Nephron progenitor cell (in vitro differentiated cells): ENCODE measurements at regions not wholly inside any gene's neighbourhood (a gene's known extent, or its start where the extent isn't known, plus 50 kb on each side); places are given as distances from the start of the nearest gene placed in this dataset.
"Not testable (repeated sequence)": the region's sequence is repeated elsewhere in the genome, so short reads cannot be mapped to it uniquely, and the experiment has no call there.

Experiments
- DNase-seq: peaks from one replicate; pipeline ENCODE4 v3.0.0; 2021
- H3K27ac Mint-ChIP-seq: 2 replicates; pipeline ENCODE4 v1.8.0; 2021; ENCODE audit warnings: mild to moderate bottlenecking, moderate library complexity, mixed read lengths
- H3K27me3 Mint-ChIP-seq: 2 replicates; pipeline ENCODE4 v1.8.0; 2021; ENCODE audit warnings: mild to moderate bottlenecking, low read depth, mixed read lengths; ENCODE audit not compliant: poor library complexity
- H3K36me3 Mint-ChIP-seq: 2 replicates; pipeline ENCODE4 v1.8.0; 2021; ENCODE audit warnings: low read depth, mixed read lengths
- H3K4me1 Mint-ChIP-seq: 2 replicates; pipeline ENCODE4 v1.8.0; 2021; ENCODE audit warnings: mixed read lengths
- H3K4me3 Mint-ChIP-seq: 2 replicates; pipeline ENCODE4 v1.8.0; 2021; ENCODE audit warnings: mild to moderate bottlenecking, moderate library complexity, mixed read lengths
- H3K9me3 Mint-ChIP-seq: 2 replicates; pipeline ENCODE4 v1.8.0; 2021; ENCODE audit warnings: mild to moderate bottlenecking, moderate library complexity, mixed read lengths
- TF ChIP-seq, protein P1 (sequence below): fragments of 200-600 bp; sonication (generic); IDR thresholded peaks from 2 replicates; pipeline ENCODE4 v1.5.0; 2021; ENCODE audit warnings: antibody characterized with exemption

- Mint-ChIP-seq H3K27me3 (peaks cover 5% of the 10 kb centered on the region), H3K4me1 (no peaks in the 10 kb centered on the region), H3K27ac (no peak overlapping the region), H3K36me3 (no peaks in the 10 kb centered on the region), H3K4me3 (no peak overlapping the region), H3K9me3 (peaks cover 28% of the 10 kb centered on the region)
- no peak for DNase-seq
- TF ChIP-seq, protein P1, sequence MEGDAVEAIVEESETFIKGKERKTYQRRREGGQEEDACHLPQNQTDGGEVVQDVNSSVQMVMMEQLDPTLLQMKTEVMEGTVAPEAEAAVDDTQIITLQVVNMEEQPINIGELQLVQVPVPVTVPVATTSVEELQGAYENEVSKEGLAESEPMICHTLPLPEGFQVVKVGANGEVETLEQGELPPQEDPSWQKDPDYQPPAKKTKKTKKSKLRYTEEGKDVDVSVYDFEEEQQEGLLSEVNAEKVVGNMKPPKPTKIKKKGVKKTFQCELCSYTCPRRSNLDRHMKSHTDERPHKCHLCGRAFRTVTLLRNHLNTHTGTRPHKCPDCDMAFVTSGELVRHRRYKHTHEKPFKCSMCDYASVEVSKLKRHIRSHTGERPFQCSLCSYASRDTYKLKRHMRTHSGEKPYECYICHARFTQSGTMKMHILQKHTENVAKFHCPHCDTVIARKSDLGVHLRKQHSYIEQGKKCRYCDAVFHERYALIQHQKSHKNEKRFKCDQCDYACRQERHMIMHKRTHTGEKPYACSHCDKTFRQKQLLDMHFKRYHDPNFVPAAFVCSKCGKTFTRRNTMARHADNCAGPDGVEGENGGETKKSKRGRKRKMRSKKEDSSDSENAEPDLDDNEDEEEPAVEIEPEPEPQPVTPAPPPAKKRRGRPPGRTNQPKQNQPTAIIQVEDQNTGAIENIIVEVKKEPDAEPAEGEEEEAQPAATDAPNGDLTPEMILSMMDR, result no peak
These were observed 84.0 kb upstream of the RPH3AL start for GRCh38 chr17:436571-436970.

DNA sequence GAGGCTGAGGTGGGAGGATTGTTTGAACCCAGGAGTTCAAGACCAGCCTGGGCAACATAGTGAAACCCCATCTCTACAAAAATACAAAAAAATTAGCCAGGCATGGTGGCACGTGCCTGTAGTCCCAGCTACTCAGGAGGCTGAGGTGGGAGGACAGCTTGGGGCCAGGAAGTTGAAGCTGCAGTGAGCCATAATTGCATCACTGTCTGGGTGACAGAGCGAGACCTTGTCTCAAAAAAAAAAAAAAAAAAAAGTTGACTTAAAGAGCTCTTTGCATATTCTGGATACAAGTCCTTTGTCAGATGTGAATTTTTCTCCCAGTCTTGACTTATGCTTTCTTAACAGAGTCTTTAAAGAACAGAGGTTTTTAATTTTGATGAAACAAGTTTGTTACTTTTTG is 79.9 kb upstream of the RPH3AL start:
- H3K27me3 Mint-ChIP-seq, H3K27ac Mint-ChIP-seq, H3K4me1 Mint-ChIP-seq, H3K36me3 Mint-ChIP-seq, DNase-seq, H3K4me3 Mint-ChIP-seq: not testable (repeated sequence)
- peaks cover 59% of the 10 kb centered on the region for H3K9me3 Mint-ChIP-seq

GRCh38 chr17:431494-431893 is 78.9 kb upstream of the RPH3AL start:
- Mint-ChIP-seq H3K4me1 (no peaks in the 10 kb centered on the region), H3K27me3 (peaks cover 9% of the 10 kb centered on the region), H3K27ac (no peak overlapping the region), H3K36me3 (no peaks in the 10 kb centered on the region), H3K9me3 (peaks cover 50% of the 10 kb centered on the region), H3K4me3 (no peak overlapping the region)
- TF ChIP-seq, protein P1, result no peak
- no peak for DNase-seq

GRCh38 chr17:429589-429988 is 77.0 kb upstream of the RPH3AL start:
- no peaks in the 10 kb centered on the region for H3K36me3 Mint-ChIP-seq

DNA sequence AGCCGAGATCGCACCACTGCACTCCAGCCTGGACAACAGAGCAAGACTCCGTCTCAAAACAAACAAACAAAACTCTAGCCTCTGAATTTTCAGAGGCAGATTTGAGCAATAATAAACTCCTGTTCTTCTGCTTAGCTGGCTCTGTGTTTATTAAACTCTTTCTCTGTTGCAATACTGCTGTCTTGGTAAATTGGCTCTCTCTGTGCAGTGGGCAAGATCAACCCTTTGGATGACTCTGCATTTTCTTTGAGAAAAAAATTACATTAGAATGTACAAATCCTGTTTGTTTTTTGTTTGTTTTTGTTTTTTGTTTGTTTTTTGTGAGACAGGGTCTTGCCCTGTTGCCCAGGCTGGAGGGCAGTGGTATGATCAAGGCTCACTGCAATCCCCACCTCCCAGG is 75.8 kb upstream of the RPH3AL start:
- peaks cover 1% of the 10 kb centered on the region for H3K4me1 Mint-ChIP-seq
- H3K9me3 Mint-ChIP-seq, result peaks cover 34% of the 10 kb centered on the region
- DNase-seq, result no peak
- TF ChIP-seq, protein P1, result no peak
- no peak overlapping the region for H3K4me3 Mint-ChIP-seq
- no peak overlapping the region for H3K27ac Mint-ChIP-seq
- H3K27me3 Mint-ChIP-seq, result peaks cover 11% of the 10 kb centered on the region
- H3K36me3 Mint-ChIP-seq, result no peaks in the 10 kb centered on the region

More at GRCh38 chr17:429589-429988, 77.0 kb upstream of the RPH3AL start:
- no peaks in the 10 kb centered on the region for H3K4me1 Mint-ChIP-seq
- H3K4me3 Mint-ChIP-seq, result no peak overlapping the region
- TF ChIP-seq, protein P1, result no peak
- H3K27ac Mint-ChIP-seq, result no peak overlapping the region
- peaks cover 38% of the 10 kb centered on the region for H3K9me3 Mint-ChIP-seq
- H3K27me3 Mint-ChIP-seq, result peaks cover 11% of the 10 kb centered on the region
- DNase-seq, result no peak

DNA sequence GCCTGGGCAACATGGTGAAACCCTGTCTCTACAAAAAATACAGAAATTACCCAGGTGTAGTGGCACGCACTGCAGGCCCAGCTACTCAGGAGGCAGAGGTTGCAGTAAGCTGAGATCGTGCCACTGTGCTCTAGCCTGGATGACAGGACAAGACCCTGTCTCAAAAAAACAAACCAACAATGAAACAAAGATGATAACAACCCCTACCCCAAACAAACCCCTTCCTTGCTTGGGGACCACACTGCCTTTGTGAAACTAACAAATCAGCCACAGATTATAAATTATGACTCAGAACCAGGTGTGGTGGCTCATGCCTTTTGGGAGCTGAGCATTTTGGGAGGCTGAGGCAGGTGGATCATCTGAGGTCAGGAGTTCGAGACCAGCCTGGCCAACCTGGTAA is 75.3 kb upstream of the RPH3AL start:
- H3K36me3 Mint-ChIP-seq, result no peaks in the 10 kb centered on the region
- DNase-seq, result no peak
- no peak overlapping the region for H3K27ac Mint-ChIP-seq
- peaks cover 11% of the 10 kb centered on the region for H3K27me3 Mint-ChIP-seq
- peaks cover 6% of the 10 kb centered on the region for H3K4me1 Mint-ChIP-seq
- no peak overlapping the region for H3K4me3 Mint-ChIP-seq
- H3K9me3 Mint-ChIP-seq, result peaks cover 32% of the 10 kb centered on the region
- TF ChIP-seq, protein P1, result no peak
